ENCODE measurements at regions not wholly inside any gene's neighbourhood (a gene's known extent, or its start where the extent isn't known, plus 50 kb on each side); places are given as distances from the start of the nearest gene placed in this dataset.
A peak's percentile ranks its signal among the peaks of the same experiment; 100 is the strongest.
"Not testable (repeated sequence)": the region's sequence is repeated elsewhere in the genome, so short reads cannot be mapped to it uniquely, and the experiment has no call there.

DNA sequence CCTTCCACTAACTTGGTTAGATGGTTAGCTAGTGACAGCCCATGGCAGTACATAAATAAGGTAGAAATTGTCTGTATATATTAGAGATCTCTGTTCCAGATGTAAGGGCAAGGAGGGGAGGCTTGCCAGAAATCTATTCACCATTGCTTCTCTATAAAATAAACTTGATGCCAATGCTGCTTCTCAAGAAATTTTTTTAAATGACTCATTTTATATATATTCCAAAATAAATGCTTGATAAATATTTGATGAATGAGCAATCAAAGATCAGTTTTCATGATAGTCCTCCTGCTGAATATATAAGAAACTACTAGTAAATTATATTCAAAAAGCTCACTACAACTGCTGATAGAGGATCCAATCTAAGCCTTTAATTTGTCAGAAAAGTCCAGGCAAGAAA is 710.6 kb upstream of the CCDC179 start:
- intact Hi-C loops (cut with DNase I) = no loop called here
- no peak for DNase-seq

DNA sequence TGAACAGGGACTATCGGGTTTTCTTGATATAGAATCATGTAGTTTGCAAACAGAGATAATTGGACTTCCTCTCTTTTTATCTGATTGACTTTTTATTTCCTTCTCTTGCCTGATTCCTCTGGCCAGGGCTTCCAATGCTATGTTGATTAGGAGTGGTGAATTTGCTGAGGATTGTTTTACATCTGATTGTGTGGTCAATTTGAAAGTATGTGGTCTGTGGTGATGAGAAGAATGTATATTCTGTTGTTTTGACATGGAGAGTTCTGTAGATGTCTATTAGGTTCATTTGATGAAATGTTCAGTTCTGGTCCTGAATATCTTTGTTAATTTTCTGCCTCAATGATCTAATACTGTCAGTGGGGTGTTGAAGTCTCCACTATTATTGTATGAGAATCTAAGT is 713.2 kb upstream of the CCDC179 start:
- intact Hi-C loops (cut with DNase I) = no loop called here
- DNase-seq = no peak

DNA sequence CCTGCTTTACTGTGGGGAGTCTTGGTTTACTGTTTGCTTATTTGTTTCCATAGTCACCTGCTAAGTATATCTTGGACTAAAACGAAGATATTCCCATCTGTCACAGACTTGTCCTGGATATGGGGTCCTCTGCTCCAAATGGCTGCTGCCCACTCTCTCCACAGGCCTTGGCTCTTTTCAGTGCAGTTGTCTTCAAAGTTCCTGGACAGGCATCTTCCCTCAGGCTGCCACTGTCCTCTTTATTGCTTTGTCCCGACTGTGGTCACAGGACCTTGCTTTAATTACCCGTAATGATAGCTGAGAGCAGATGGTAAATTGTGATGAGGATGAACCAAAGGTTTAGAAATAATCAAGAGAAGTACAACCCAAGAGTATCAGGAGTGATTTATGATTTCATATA is 713.9 kb upstream of the CCDC179 start:
- intact Hi-C loops (cut with DNase I) = no loop called here
- no peak for DNase-seq

DNA sequence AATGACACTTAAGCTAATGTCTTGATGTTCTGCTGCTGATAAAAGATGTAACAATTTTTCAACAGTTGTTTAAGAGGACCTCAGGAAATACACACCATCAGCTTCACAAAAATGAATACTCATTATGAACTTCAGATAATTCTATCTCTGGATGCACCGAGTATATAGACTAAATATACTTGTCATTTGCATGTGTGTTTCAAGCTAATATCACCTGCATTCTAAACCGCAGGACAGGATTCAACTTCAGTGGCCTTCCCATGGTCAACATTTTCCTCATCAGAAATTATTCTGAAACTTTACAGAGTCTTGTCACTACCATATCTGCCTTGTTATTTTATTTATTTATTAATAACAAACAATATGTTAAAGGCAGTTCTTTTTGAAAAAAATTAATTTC is 717.0 kb upstream of the CCDC179 start:
- intact Hi-C loops (cut with DNase I) = no loop called here
- no peak for DNase-seq

DNA sequence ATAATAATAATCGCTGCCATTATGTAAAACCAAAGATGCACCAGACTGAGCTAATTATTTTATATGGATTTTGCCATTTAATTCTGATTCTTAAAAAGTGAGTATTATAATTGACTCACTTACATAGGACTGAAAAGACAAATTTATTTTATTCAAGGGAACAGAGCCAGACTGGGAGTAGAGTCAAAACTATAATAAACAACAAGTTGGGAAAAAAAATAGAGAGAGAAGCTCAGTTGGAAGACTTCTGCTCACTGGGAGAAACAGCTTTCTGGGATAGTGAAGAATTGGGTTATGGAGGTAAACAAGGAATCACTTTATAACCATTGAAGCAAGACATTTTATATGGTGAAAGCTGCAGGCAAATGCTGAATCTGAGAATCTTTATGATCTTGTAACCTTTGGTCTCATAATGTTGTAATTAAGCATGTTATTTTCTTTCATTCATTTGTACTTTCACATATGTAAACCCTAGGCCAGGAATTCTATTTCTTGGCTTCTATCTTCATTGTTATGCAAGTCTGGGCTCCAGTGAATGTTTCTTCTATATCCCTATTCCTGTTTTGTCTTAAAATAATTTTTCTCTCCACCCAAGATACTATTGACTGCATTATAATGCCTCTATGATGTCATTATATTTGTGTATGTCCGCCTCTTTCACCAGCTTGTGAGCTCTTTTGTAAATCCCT is 725.3 kb upstream of the CCDC179 start:
- no peak for DNase-seq
- intact Hi-C loops (cut with DNase I) = no loop called here

DNA sequence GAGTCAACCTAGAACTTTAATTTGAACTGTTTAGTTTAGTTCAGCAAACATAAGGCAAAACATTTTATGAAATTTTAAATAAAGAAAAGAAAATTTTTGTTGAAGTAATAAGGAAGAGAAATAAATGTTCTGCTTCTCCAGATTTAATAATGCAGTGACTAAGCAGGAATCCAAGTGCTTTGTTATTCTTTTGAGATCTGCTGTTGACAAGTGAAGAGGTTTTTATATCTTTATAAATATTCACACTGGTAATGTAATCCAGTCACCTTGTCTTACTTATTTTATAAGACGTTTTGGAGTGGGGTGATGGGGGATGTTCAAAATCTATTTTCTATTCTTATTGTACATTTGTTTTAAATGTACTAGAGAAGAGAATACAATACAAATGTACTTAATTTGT is 725.9 kb upstream of the CCDC179 start:
- no peak for DNase-seq
- intact Hi-C loops (cut with DNase I) = no loop called here

DNA sequence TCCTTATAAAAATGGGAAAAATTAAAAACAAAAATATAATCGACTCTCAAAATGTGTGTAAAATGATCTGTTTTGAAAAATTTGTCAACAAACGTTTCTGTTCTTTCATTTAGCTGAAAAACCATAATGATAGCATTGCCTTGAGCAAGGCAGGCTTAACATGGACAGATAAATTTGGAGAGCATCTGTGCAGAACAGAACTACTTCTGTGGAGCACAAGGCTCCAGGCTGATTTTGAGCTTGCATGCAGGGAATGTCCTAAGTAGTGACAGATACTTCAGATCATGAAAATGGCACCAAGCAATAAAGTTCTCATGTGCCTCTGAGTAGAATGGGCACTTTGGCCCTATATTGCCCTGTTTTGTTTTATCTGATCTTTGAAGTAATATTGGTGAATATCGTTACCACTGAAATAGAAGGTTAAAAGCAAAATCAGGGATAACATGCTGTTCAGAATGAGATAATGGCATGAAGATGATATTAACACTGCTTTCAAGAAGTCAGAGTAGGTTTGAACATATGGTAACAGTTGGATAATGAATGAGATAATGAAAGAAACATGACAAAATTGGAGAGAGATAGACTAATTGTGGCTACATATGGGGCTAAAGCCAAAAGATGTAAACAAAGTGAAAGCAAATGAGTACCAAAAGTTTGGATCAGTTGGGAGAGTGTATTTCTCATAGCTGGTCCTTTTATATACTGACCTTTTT is 730.5 kb upstream of the CCDC179 start:
- DNase-seq = no peak
- intact Hi-C loops (cut with DNase I) = no loop called here

DNA sequence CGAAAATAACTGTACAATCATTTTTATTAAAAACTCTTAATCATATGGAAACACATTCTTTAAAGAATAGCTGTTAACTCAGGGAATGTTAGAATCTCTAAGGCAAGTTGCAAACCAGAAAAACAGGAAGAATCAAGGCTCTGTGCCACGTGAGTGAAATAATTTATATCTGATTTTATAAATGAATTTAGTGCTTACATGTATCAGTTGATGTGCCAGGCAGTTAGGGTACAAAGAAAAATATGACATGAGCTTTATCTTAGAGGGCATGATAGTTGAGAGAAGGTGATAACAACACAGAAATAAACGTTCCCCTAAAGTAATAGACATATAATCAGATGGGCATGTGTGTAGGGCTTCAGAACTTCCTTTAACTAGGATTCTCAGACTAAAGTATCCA is 734.5 kb upstream of the CCDC179 start:
- intact Hi-C loops (cut with DNase I) = no loop called here
- no peak for DNase-seq

DNA sequence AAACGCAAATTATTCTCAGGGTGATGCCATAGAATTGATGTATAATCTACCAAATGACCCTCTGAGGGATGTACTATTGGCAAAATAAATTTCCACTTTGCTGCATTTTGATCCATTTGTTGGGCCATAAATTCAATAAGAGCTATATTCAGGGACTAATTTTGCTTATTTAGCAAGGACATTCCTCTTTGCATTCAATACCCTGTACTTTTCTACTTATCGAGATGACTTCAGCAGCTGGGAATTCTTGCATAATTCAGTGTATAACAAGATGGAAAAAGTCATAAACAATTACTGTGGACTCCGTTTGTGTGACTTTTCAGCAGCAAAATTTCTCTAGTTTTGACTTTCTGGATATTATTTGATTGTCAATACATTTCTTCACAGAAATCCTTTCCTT is 744.7 kb upstream of the CCDC179 start:
- intact Hi-C loops (cut with DNase I) = no loop called here
- no peak for DNase-seq

DNA sequence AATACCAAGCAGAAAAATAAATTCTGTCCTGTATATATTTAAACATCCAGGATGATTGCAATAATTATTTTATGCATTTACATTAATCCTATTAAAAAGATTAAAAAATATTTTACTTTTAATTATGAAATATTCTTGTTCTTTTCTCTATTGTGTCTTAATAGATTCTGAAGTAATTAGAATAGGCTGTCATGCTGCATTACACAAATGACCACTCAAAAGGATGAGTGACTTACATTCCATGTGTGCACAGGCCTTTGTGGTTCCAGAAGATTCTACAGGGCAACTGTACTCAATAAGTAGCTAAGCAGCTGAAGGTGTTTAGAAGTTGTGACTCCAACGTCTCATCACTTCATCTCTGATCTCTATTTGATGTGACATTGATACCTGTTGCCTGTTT is 745.9 kb upstream of the CCDC179 start:
- no peak for DNase-seq
- intact Hi-C loops (cut with DNase I) = no loop called here

DNA sequence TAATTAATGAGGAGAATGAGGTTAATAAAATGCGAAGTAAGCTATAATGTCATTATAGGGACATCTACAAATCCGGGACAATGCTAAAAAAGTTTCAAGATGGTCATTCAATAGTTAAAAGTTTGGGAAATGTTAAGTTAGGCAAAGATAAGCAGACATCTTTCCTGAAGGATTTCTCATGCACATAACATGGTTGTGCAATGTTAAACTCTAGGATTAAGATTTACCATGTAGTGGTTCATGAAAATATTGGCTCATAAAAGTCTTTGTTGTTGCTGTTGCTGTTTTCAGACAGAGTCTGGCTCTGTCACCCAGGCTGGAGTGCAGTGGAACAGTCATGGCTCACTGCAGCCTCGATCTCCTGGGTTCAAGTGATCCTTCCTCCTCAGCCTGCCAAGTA is 751.5 kb upstream of the CCDC179 start:
- DNase-seq = no peak
- intact Hi-C loops (cut with DNase I) = no loop called here

DNA sequence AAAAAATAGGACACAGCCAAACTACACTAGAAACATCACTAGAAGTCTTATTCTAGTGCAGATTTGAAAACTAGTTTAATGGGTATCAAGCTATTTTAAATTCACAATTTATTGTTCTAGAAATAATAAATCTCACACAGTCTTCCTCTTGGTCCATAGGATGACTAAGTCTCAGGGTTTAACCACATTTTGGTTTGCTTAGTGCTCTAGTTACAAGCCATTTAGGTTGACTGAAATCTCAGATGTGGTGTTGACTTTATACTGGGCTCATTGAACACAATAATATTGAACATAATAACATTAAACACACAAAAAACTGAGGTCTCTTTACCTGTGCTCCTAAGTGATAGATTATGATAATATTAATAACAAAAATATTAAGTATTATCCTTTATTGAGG is 760.3 kb upstream of the CCDC179 start:
- DNase-seq = no peak
- intact Hi-C loops (cut with DNase I) = no loop called here

DNA sequence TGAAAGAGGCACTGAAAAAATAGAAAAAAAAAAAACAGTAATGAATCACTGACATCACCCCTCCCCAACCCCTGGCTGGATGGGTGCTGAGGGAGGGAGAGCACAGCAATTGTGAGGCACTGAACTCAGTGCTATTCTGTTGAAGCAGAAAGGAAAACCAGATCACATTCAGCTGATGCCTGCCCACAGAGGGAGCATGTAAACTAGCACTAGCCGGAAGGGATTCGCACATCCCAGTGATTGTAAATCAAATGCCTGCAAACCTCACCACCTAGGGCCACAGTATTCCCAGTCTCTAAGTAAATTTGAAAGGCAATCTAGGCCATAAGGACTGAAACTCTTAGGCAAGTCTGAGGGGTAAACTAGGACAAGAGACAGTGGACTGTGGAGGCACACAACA is 772.0 kb upstream of the CCDC179 start:
- intact Hi-C loops (cut with DNase I) = no loop called here
- no peak for DNase-seq

DNA sequence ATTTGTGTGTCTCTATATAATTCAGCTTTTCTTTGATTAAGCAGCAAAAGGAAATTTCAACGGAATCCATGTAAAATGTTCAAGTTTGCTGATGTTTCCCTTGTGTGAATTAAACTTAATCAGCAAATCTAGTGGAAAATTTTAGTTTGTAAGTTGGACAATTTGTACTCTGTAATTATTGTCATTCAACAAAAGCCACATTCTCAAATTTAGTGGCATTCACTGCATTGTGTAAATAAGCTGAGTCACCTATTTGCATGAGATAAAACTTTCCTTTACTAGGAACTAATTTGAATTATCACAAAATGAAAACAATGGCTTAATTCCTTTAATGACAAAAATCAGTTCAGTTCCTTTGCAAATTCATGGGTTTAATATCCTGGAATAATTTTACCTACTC is 784.2 kb upstream of the CCDC179 start:
- DNase-seq = no peak
- intact Hi-C loops (cut with DNase I) = no loop called here

DNA sequence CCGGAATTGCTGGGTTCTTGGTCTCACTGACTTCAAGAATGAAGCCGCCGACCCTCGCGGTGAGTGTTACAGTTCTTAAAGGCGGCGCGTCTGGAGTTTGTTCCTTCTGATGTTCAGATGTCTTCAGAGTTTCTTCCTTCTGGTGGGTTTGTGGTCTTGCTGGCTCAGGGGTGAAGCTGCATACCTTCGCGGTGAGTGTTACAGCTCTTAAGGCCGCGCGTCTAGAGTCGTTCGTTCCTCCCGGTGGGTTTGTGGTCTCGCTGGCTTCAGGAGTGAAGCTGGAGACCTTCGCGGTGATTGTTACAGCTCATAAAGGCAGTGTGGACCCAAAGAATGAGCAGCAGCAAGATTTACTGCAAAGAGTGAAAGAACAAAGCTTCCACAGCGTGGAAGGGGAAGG is 792.1 kb upstream of the CCDC179 start:
- intact Hi-C loops (cut with DNase I); DNase-seq: not testable (repeated sequence)

DNA sequence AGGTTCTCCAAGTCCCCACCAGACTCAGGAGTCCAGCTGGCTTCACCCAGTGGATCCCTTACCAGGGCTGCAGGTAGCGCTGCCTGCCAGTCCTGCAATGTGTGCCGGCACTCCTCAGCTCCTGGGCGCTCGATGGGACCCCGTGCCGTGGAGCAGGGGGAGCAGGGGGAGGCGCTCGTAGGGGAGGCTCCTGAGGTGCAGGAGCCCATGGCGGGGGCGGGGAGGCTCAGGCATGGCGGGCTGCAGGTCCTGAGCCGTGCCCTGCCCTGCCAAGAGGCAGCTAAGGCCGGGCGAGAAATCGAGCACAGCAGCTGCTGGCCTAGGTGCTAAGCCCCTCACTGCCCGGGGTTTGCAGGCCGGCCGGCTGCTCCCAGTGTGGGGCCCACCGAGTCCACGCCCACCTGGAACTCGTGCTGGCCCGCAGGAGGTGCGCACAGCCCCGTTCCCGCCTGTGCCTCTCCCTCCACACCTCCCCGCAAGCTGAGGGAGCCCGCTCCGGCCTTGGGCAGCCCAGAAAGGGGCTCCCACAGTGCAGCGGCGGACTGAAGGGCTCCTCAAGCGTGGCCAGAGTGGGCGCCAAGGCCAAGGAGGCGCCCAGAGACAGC is 792.9 kb upstream of the CCDC179 start:
- DNase-seq = peak in 1 of 42 donors; percentile 5

DNA sequence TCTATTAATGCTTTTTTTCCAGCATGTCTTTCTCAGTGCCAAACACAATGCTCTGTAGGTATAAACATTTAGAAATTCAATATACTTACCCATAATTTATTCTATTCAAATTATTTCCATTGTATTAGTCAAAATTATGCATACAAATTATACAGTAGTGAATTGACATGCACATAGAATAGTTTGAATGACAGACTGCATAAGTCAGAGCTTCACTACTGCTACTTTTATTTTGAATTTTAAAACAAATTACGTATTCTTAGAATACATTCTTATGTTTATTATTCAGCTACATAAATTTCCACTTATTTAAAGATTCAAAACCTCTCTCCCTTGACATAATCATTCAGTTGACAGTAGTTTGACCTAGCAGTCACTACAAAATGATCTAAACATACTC is 808.0 kb upstream of the CCDC179 start:
- DNase-seq = no peak
- intact Hi-C loops (cut with DNase I) = no loop called here

More for the DNA sequence above, 792.9 kb upstream of the CCDC179 start:
- intact Hi-C loops (cut with DNase I) = no loop called here

DNA sequence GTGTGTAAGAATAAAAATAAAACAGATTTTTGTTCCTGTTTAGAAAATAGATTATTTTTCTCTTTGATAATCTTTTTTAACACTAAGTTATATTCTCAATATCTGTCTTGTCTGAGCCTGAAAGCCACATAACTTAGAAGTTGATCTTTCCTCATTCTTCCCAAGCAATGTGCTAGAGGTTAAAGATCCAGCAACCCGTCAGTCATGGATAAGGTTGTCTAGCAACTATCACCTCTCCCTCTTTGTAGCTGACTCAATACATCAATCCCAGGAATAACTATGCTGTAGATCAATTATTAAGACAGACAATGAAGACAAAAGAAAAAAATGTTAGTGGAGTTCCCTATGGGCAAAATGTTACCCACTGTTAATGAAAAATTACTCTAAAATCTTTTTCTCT is 813.1 kb upstream of the CCDC179 start:
- no peak for DNase-seq
- intact Hi-C loops (cut with DNase I) = no loop called here

DNA sequence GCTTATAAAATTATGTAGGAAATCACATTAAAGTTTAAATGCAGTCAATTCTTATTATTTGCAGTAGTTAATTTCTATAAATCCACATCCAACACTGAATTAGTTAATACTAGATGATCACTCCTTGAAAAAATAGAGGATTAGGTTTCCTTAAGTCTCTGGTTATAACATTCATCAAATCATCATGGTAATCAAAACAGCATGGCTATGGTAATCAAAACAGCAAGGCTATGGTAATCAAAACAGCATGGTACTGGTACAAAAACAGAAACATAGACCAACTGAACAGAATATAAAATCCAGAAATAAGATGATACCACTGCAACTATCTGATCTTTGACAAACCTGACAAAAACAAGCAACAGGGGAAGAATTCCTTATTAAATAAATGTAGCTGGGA is 814.6 kb upstream of the CCDC179 start:
- no peak for DNase-seq
- intact Hi-C loops (cut with DNase I) = no loop called here

DNA sequence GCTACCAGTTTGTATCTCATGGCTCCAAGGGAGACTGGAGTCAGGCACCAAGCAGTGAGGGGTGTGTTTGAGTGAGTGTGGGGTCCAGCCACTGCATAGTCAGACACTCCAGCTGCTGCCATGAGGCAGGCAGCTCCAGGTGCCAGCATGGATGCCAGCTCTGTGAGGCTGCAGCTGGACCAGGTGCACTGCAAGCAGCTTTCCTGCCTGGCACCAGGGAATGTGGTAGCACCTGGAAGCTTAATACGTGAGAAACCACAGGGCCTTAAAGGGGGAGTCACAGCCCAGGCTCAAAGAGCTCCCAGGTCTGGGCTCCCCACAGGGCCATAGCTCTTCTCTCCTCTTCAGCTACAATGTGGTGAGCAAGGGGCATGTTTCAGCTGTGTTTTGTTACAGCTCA is 817.8 kb upstream of the LUZP2 start:
- no peak for DNase-seq
- intact Hi-C loops (cut with DNase I) = no loop called here

DNA sequence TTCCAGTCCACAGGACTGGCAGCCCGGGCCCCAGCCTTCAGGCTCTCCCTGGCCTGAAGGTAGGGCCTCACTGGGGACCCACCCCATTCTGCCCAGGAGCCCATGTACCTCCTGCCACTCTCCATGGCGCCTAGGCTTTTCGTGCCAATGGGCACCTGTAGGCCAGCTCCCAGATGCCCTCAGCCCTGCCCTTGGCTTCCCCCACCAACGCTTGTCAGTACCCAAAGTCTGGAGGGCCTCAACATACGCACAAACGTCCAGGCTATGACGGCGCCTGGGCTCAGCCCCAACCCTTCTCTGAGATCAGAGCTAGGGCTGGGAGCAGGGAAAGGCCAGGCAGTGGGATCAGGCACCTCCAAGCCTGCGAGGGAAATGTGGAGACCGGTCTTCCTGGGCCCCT is 816.9 kb upstream of the LUZP2 start:
- DNase-seq = no peak

More for the DNA sequence above, 816.9 kb upstream of the LUZP2 start:
- intact Hi-C loops (cut with DNase I) = no loop called here
